ENCODE measurements at regions not wholly inside any gene's neighbourhood (a gene's known extent, or its start where the extent isn't known, plus 50 kb on each side); places are given as distances from the start of the nearest gene placed in this dataset.

GRCh38 chr1:191176131-191176530 is 698.5 kb upstream of the BRINP3 start:
- Histone ChIP-seq H3K14ac (ENCODE audit: insufficient read depth, low read length) (no peak overlapping the region), H2AK5ac (ENCODE audit: insufficient read length, low read length) (no peak overlapping the region), H2BK5ac (ENCODE audit: insufficient read length, low read length) (no peak overlapping the region), H3K23ac (ENCODE audit: insufficient read length, low read depth, low read length) (no peak overlapping the region), H3K27me3 (ENCODE audit: insufficient read depth, low read length) (no peaks in the 10 kb centered on the region), H3K79me1 (ENCODE audit: insufficient read depth, low read depth, low read length, poor library complexity, severe bottlenecking) (no peaks in the 10 kb centered on the region), H3K79me2 (ENCODE audit: insufficient read depth, low read length) (no peaks in the 10 kb centered on the region), H3K23me2 (ENCODE audit: insufficient read length, low read depth, low read length, poor library complexity, severe bottlenecking) (no peaks in the 10 kb centered on the region), H4K20me1 (ENCODE audit: control insufficient read depth, insufficient read depth, insufficient read length) (no peaks in the 10 kb centered on the region), H2AFZ (ENCODE audit: low read length) (no peak overlapping the region), H2BK12ac (ENCODE audit: insufficient read length, low read depth, low read length) (no peak overlapping the region), H3K9ac (ENCODE audit: extremely low read depth, insufficient read length, low read length) (no peak overlapping the region), H4K5ac (ENCODE audit: insufficient read length, low read depth, low read length) (no peak overlapping the region), H3K9me3 (ENCODE audit: control insufficient read depth, low read depth, low read length) (no peaks in the 10 kb centered on the region), H4K91ac (ENCODE audit: insufficient read length, low read depth, low read length) (no peak overlapping the region), H3K56ac (ENCODE audit: insufficient read length, low read depth, low read length) (no peak overlapping the region), H2BK120ac (ENCODE audit: low read depth, low read length, poor library complexity, severe bottlenecking) (no peak overlapping the region), H3K4me1 (ENCODE audit: insufficient read depth, low read length) (0 out of 2 replicates have a peak, but pooled peaks cover 2% of the 10 kb centered on the region), H3K27ac (ENCODE audit: insufficient read length, low read depth, low read length) (no peak overlapping the region), H2BK20ac (ENCODE audit: low read depth, low read length, poor library complexity, severe bottlenecking) (no peak overlapping the region), H3K18ac (ENCODE audit: insufficient read length, low read depth, low read length) (no peak overlapping the region), H4K8ac (replicated peaks; ENCODE audit: insufficient read length, low read depth, low read length) (no peak overlapping the region), H2BK15ac (ENCODE audit: low read depth, low read length) (no peak overlapping the region), H3K4me2 (ENCODE audit: insufficient read depth, insufficient read length, low read length) (no peak overlapping the region), H3T11ph (ENCODE audit: low read length) (no peak overlapping the region), H3K4ac (ENCODE audit: low read depth, low read length) (no peak overlapping the region)
- TF ChIP-seq, protein P1, sequence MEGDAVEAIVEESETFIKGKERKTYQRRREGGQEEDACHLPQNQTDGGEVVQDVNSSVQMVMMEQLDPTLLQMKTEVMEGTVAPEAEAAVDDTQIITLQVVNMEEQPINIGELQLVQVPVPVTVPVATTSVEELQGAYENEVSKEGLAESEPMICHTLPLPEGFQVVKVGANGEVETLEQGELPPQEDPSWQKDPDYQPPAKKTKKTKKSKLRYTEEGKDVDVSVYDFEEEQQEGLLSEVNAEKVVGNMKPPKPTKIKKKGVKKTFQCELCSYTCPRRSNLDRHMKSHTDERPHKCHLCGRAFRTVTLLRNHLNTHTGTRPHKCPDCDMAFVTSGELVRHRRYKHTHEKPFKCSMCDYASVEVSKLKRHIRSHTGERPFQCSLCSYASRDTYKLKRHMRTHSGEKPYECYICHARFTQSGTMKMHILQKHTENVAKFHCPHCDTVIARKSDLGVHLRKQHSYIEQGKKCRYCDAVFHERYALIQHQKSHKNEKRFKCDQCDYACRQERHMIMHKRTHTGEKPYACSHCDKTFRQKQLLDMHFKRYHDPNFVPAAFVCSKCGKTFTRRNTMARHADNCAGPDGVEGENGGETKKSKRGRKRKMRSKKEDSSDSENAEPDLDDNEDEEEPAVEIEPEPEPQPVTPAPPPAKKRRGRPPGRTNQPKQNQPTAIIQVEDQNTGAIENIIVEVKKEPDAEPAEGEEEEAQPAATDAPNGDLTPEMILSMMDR (conservative IDR thresholded peaks at IDR 0.05): no peak
- Mint-ChIP-seq H3K36me3 (ENCODE audit: insufficient read depth in 1 of 3, low read depth in 3 of 3) (no peaks in the 10 kb centered on the region), H3K9me3 (no peaks in the 10 kb centered on the region), H3K4me1 (peaks cover 15 to 16% of the 10 kb centered on the region in 2 experiments), H3K27ac (no peak overlapping the region), H3K4me3 (no peak overlapping the region), H3K27me3 (ENCODE audit: low read depth) (no peaks in the 10 kb centered on the region)
- no peak for DNase-seq
- no CpG with 5 or more reads among the region's 1 CpG for WGBS (ENCODE audit: extremely low coverage, insufficient read length, low lambda C conversion rate)
